HUES64 (cell line): ENCODE measurements at regions not wholly inside any gene's neighbourhood (a gene's known extent, or its start where the extent isn't known, plus 50 kb on each side); places are given as distances from the start of the nearest gene placed in this dataset.
"Not testable (repeated sequence)": the region's sequence is repeated elsewhere in the genome, so short reads cannot be mapped to it uniquely, and the experiment has no call there.

ENCODE experiments used
- H3K27ac ChIP-seq: 2 replicates; pipeline ENCODE4 v1.7.0; 2013; ENCODE audit warnings: low read depth, low read length, inconsistent platforms
- H3K27me3 ChIP-seq: 2 replicates; pipeline ENCODE4 v1.6.1; 2013; ENCODE audit warnings: mild to moderate bottlenecking, low read length; ENCODE audit not compliant: insufficient read depth
- H3K36me3 ChIP-seq: 2 replicates; pipeline ENCODE4 v1.6.1; 2013; ENCODE audit warnings: mild to moderate bottlenecking, low read length; ENCODE audit not compliant: insufficient read depth
- H3K4me1 ChIP-seq: 2 replicates; pipeline ENCODE4 v1.6.1; 2013; ENCODE audit warnings: mild to moderate bottlenecking, low read length, moderate library complexity; ENCODE audit not compliant: insufficient read depth
- H3K4me3 ChIP-seq: 2 replicates; pipeline ENCODE4 v1.5.1; 2013; ENCODE audit warnings: mild to moderate bottlenecking, low read length, moderate library complexity
- H3K9ac ChIP-seq: 2 replicates; pipeline ENCODE4 v1.6.1; 2013; ENCODE audit warnings: mild to moderate bottlenecking, low read depth, low read length
- H3K9me3 ChIP-seq: 2 replicates; pipeline ENCODE4 v1.6.1; 2013; ENCODE audit warnings: low read depth, low read length; ENCODE audit not compliant: insufficient read depth
- WGBS: fragments of 150-250, 120-280 bp; methylation state at CpG from one replicate; pipeline ENCODE4 v1.1.7; 2013; ENCODE audit warnings: missing lambda C conversion rate; 5-methylcytosine and 5-hydroxymethylcytosine counted together

DNA sequence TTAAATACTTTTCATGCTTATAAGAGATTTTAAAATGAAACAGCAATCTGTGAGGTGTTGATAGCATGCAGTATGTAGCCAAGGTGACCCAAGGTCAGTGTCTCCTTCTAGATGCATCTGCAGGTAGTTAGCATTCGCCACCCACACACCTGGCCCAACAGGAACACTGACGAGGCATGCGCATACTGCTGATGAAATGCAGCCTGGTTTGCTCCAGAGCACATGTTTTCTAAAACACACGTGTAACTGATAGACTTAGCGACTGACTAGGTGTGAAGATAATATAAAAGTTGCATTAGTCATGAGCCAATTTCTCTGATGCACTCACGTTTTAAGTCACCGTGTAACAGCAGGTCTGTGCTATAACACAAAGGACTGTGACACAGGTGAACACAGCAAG is 77.1 kb upstream of the RPS6KA2 start:
- no peaks in the 10 kb centered on the region for H3K9me3 ChIP-seq
- H3K27me3 ChIP-seq, result peaks cover 10% of the 10 kb centered on the region
- no peak overlapping the region for H3K4me3 ChIP-seq
- 93% methylated on average over 7 of the region's 7 CpGs for WGBS
- peaks cover 17% of the 10 kb centered on the region for H3K4me1 ChIP-seq
- no peak overlapping the region for H3K27ac ChIP-seq
- H3K9ac ChIP-seq, result no peak overlapping the region
- no peaks in the 10 kb centered on the region for H3K36me3 ChIP-seq

GRCh38 chr6:166703149-166703710 is 76.2 kb upstream of the RPS6KA2 start:
- H3K27me3 ChIP-seq, result peaks cover 8% of the 10 kb centered on the region
- peaks cover 17% of the 10 kb centered on the region for H3K4me1 ChIP-seq
- whole genome bisulfite sequencing, result 91% methylated on average over 4 of the region's 8 CpGs
- H3K27ac ChIP-seq, result no peak overlapping the region
- no peaks in the 10 kb centered on the region for H3K36me3 ChIP-seq
- no peak overlapping the region for H3K4me3 ChIP-seq
- H3K9me3 ChIP-seq, result no peaks in the 10 kb centered on the region
- no peak overlapping the region for H3K9ac ChIP-seq

DNA sequence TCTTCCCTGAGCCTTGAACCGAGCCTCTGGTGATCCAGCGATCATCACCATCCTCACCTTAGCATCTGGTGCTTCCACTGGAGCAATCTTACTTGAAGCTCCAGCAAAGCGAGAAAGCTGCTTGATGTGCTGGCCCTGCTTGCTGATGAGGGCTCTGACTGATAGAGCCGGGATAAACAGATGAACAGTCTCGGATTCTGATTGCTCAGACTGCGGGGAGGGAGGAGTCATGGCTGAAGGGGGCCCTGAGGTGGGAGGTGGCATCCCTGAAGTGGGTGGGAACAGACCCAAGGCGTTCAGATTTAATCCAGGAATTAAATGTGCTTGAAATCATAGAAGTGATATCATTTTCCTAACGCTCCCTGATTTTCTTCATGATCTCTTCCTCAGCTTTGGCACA is 74.4 kb upstream of the RPS6KA2 start:
- H3K9me3 ChIP-seq, H3K4me3 ChIP-seq, H3K27ac ChIP-seq, H3K27me3 ChIP-seq, H3K36me3 ChIP-seq, H3K9ac ChIP-seq: not testable (repeated sequence)
- H3K4me1 ChIP-seq, result peaks cover 17% of the 10 kb centered on the region
- 94% methylated on average over 8 of the region's 8 CpGs for WGBS

DNA sequence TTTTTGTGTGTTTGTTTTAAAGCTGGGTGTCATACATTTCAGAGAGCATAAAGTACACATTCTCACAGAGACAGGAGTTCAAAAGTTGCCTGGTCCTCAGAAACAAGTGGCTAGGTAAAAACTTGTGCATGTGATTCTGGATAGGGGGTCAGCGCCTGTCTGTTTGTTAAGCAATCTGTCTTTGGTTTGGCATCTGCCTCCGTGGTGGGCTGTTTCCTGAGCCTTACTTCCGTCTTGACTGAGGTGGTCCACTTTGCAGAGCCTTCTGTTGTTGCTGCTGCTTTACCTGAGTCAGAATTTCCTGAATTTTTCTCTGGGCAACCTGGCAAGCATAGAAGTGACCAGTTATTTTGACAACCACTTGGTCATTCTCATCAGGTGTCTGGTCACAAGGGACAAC is 73.8 kb upstream of the RPS6KA2 start:
- not testable (repeated sequence) for H3K9ac ChIP-seq, H3K36me3 ChIP-seq, H3K27me3 ChIP-seq, H3K4me3 ChIP-seq, H3K9me3 ChIP-seq, H3K27ac ChIP-seq
- peaks cover 17% of the 10 kb centered on the region for H3K4me1 ChIP-seq
- WGBS, result 82% methylated on average over 3 of the region's 3 CpGs

DNA sequence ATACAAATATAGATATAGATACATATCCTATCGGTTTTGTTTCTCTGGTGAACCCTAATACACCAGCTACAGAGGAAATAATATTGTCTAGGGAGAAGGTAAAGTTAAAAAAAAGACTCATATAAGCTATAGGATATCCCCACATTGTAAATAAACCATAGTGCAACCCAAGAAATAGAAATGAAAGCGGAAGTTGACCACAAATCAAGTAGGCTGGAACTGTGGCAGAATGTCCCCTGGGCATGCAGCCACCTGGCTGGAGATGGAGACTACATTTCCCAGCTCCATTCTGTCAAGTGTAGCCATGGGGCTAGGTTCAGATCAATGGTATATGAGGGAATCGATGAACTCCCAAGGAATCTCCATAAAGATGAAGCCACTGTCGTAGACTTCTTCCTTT is 70.1 kb upstream of the RPS6KA2 start:
- Histone ChIP-seq H3K27ac (no peak overlapping the region), H3K4me1 (no peaks in the 10 kb centered on the region), H3K4me3 (no peak overlapping the region), H3K9me3 (no peaks in the 10 kb centered on the region), H3K27me3 (no peaks in the 10 kb centered on the region), H3K9ac (no peak overlapping the region), H3K36me3 (no peaks in the 10 kb centered on the region)
- 97% methylated on average over 1 of the region's 4 CpGs for WGBS

- no peak overlapping the region for H3K4me3 ChIP-seq
- no peak overlapping the region for H3K27ac ChIP-seq
- no peaks in the 10 kb centered on the region for H3K36me3 ChIP-seq
- peaks cover 3% of the 10 kb centered on the region; the same call in 1 of the 2 replicates for H3K4me1 ChIP-seq
- no peaks in the 10 kb centered on the region for H3K9me3 ChIP-seq
- WGBS, result 93% methylated on average over 7 of the region's 7 CpGs
- H3K27me3 ChIP-seq, result no peaks in the 10 kb centered on the region
- no peak overlapping the region for H3K9ac ChIP-seq
These were observed 66.8 kb upstream of the RPS6KA2 start for GRCh38 chr6:166693880-166694279.

DNA sequence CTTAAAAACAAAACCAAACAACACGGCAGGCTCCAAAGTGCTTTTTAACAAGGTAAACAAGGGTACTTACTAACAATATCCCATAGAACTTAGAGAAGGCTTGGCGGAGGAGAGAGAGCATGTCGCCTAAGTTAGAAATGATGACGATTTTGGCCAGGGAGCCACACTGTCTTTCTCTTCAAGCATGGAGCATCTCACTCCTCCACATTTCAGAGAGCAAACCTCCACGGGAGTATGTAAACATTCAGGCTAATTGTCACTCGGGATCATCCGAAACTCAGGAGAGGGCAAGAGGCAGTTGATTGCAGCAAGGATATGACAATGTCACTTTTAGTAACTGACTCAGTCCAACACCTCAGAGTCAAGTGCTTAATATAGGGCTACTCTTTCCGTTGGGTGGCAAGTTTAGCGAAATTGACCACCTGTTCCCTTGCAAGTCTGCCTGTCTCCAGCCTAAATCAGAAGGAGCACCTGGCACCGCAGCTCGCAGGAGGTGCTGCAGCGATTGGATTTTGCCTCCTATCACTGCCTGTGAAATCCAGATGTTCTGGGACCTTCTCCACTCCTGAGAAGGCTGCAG is 65.8 kb upstream of the RPS6KA2 start:
- Histone ChIP-seq H3K36me3 (no peaks in the 10 kb centered on the region), H3K4me1 (peaks cover 8% of the 10 kb centered on the region; the same call in 1 of the 2 replicates), H3K27ac (no peak overlapping the region), H3K9me3 (no peaks in the 10 kb centered on the region), H3K27me3 (no peaks in the 10 kb centered on the region), H3K9ac (no peak overlapping the region), H3K4me3 (no peak overlapping the region)
- WGBS, result 90% methylated on average over 12 of the region's 12 CpGs

DNA sequence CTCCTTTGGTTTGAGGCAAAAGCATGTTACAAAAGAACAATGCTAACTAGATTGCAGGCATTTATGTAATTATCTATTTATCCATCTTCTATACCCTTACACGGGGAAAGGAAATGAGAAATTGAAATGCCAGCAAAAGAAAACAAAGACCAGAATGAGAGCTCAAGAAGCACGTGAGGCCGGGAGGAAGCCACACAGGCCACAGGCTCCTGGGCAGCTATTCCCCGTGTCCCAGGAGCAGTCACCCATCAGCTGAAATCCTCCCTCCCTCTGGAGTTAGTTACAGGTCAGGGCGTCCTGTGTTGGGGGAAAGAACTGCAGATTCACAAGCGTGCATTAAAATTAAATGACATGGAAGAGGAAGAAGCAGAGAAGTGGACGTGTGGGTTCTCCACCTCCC is 64.7 kb upstream of the RPS6KA2 start:
- Histone ChIP-seq H3K9me3 (no peaks in the 10 kb centered on the region), H3K4me3 (no peak overlapping the region), H3K27ac (no peak overlapping the region), H3K27me3 (no peaks in the 10 kb centered on the region), H3K4me1 (peaks cover 12% of the 10 kb centered on the region; the same call in 1 of the 2 replicates), H3K36me3 (no peaks in the 10 kb centered on the region), H3K9ac (no peak overlapping the region)
- 80% methylated on average over 7 of the region's 7 CpGs for WGBS

DNA sequence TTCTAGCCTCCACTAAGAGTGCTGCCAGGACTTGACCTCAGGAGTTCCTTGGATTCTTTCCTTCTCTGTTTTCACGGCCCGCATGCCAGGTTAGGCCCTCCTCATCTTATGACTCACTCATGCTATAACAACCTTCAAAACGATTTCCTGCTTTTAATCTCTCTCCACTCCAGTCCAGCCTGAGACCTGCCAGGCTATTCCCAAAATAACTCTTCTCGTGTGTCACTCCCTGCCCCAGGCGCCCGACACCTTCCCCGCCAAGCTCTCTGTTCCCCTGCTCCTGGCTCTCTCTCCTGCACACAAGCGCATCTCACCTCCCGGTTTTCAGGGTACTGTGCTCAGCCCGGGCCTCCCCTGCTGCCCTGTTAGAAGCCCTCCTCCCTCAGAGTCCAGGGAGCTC is 64.1 kb upstream of the RPS6KA2 start:
- Histone ChIP-seq H3K27ac (no peak overlapping the region), H3K9me3 (no peaks in the 10 kb centered on the region), H3K27me3 (no peaks in the 10 kb centered on the region), H3K4me1 (peaks cover 12% of the 10 kb centered on the region; the same call in 1 of the 2 replicates), H3K9ac (no peak overlapping the region), H3K36me3 (no peaks in the 10 kb centered on the region), H3K4me3 (no peak overlapping the region)
- WGBS, result 76% methylated on average over 10 of the region's 10 CpGs

DNA sequence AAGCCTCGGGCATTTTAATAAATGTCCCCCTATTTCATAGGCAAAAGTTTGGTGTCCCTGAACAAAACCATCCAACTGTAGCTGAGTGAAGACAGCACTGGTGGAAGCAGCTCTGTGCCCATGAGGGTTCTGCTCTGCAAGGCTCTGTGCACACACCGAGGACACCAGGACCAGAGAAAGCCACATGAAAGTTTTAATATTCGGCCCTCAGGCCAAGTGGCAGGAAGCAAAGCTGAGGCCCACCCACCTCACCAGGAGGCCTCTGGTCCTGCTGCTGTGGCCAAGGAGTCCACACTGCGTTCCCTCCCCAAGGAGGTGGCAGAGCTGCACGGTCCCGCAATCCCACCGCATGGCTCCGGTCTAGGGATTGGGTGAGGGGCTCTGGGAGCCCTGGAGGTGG is 62.6 kb upstream of the RPS6KA2 start:
- peaks cover 12% of the 10 kb centered on the region; the same call in 1 of the 2 replicates for H3K4me1 ChIP-seq
- 92% methylated on average over 8 of the region's 8 CpGs for WGBS
- no peaks in the 10 kb centered on the region for H3K9me3 ChIP-seq
- no peaks in the 10 kb centered on the region for H3K36me3 ChIP-seq
- H3K27me3 ChIP-seq, result no peaks in the 10 kb centered on the region
- no peak overlapping the region for H3K27ac ChIP-seq
- H3K4me3 ChIP-seq, result no peak overlapping the region
- H3K9ac ChIP-seq, result no peak overlapping the region

DNA sequence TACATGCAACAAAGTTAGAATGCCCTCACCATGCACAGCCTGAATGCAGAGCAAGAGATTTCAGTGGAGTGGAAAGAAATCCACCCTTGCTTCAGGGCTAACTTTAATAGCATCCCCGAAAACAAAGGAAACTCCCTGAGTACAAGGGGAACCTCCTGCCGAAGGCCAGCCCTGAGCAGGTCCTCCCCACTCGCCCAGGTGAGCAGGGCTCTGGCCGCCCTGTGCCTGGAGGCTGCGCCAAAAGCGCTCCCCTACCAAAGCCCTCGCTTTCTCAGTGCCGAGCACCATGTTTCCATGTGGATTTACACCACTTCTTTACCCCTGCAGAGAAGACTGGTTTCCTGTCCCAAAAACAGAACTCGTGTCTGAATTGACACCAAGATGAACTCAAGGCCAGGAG is 61.9 kb upstream of the RPS6KA2 start:
- WGBS, result 91% methylated on average over 9 of the region's 9 CpGs
- H3K36me3 ChIP-seq, result no peaks in the 10 kb centered on the region
- H3K4me3 ChIP-seq, result no peak overlapping the region
- H3K27me3 ChIP-seq, result no peaks in the 10 kb centered on the region
- H3K4me1 ChIP-seq, result peaks cover 12% of the 10 kb centered on the region; the same call in 1 of the 2 replicates
- H3K9ac ChIP-seq, result no peak overlapping the region
- H3K9me3 ChIP-seq, result no peaks in the 10 kb centered on the region
- H3K27ac ChIP-seq, result no peak overlapping the region

DNA sequence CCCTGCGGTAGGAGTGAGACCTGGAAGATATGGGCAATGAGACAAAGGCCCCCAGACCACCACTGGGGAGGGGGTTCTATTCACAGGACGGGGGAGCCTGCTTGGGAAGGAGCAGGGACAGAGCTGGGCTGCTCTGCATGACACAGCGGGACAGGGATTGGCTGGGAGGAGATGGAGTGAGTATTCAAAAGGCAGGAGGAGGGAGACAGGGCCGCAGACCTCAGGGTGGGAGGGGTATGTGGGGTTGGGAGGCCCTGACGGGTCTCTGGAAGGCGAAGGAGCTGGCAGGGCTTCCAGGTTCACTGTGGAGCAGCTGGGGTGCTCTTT is 60.8 kb upstream of the RPS6KA2 start:
- H3K4me3 ChIP-seq, result no peak overlapping the region
- H3K9ac ChIP-seq, result no peak overlapping the region
- peaks cover 12% of the 10 kb centered on the region; the same call in 1 of the 2 replicates for H3K4me1 ChIP-seq
- H3K36me3 ChIP-seq, result no peaks in the 10 kb centered on the region
- no peaks in the 10 kb centered on the region for H3K27me3 ChIP-seq
- H3K9me3 ChIP-seq, result no peaks in the 10 kb centered on the region
- 20% methylated on average over 6 of the region's 6 CpGs for whole genome bisulfite sequencing
- no peak overlapping the region for H3K27ac ChIP-seq
